NT2/D1 (cell line): ENCODE measurements at regions not wholly inside any gene's neighbourhood (a gene's known extent, or its start where the extent isn't known, plus 50 kb on each side); places are given as distances from the start of the nearest gene placed in this dataset.

ENCODE experiments used
- SUZ12 ChIP-seq: IDR thresholded peaks from 2 replicates; pipeline ENCODE4 v1.6.1; 2011; ENCODE audit not compliant: insufficient read length, insufficient read depth; ENCODE audit errors: extremely low read depth
- ZNF274 ChIP-seq: IDR thresholded peaks from 2 replicates; pipeline ENCODE4 v1.6.1; 2011; ENCODE audit warnings: mild to moderate bottlenecking, low read depth, low read length

- TF ChIP-seq ZNF274 = no peak
- no peak for TF ChIP-seq SUZ12
Measured at GRCh38 chr20:11521476-11522365, 396.0 kb upstream of the BTBD3 start.
